ENCODE measurements at regions not wholly inside any gene's neighbourhood (a gene's known extent, or its start where the extent isn't known, plus 50 kb on each side); places are given as distances from the start of the nearest gene placed in this dataset.
"Not testable (repeated sequence)": the region's sequence is repeated elsewhere in the genome, so short reads cannot be mapped to it uniquely, and the experiment has no call there.

GRCh38 chr16:32865284-32865683 lies 189.3 kb upstream of the TP53TG3 start:
- not testable (repeated sequence) for TF ChIP-seq POLR2A (IDR thresholded peaks at IDR 0.05; ENCODE audit: low read length); GATA1 (IDR thresholded peaks at IDR 0.05; ENCODE audit: low read depth, low read length)
